ENCODE measurements at regions not wholly inside any gene's neighbourhood (a gene's known extent, or its start where the extent isn't known, plus 50 kb on each side); places are given as distances from the start of the nearest gene placed in this dataset.
"Not testable (repeated sequence)": the region's sequence is repeated elsewhere in the genome, so short reads cannot be mapped to it uniquely, and the experiment has no call there.

DNA sequence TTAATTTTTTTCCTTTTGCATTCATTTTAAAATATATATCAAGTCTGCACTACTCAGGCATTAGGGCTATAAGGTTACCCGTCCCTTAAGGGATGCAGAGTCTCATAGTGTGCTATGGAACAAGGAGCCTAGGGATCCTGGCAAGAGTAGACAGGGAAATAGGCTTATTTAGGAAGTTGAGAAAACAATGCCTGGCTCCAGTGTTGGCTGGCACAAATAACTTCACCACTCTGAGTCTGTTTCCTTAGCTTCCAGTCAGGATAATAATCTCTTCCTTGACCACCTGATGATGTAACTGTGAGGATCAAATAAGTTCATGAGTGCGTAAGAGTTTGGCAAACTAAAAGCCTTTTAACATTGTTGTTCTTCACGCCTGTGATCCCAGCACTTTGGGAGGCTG is 540.8 kb upstream of the IL12A start:
- no peak for DNase-seq (ENCODE audit: low read depth)

GRCh38 chr3:159448902-159449301 is 539.7 kb upstream of the IL12A start:
- DNase-seq (ENCODE audit: low read depth): no peak

- no peak for DNase-seq (ENCODE audit: low read depth)
Measured at GRCh38 chr3:159451067-159451466, 537.6 kb upstream of the IL12A start.

DNA sequence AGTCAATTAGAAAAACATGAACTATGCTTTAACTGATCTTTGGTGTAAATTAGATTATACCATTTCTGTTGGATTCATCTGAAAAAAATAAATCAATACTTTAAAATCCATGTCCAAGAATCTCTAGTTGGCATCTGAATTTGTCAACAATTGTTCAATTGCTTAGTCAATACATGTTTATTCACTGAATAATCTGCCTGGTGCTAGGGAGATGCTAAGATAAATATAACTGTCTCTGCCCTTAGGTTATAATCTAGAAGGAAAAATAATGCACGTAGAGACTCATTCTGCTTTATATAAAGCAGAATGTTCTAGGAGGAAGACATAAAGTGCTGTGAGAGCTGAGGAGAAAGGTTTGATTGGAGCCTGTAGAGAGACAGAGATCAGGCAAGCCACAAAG is 537.2 kb upstream of the IL12A start:
- DNase-seq (ENCODE audit: low read depth): no peak

- DNase-seq (ENCODE audit: low read depth): no peak
Measured at GRCh38 chr3:159453036-159453435, 535.6 kb upstream of the IL12A start.

DNA sequence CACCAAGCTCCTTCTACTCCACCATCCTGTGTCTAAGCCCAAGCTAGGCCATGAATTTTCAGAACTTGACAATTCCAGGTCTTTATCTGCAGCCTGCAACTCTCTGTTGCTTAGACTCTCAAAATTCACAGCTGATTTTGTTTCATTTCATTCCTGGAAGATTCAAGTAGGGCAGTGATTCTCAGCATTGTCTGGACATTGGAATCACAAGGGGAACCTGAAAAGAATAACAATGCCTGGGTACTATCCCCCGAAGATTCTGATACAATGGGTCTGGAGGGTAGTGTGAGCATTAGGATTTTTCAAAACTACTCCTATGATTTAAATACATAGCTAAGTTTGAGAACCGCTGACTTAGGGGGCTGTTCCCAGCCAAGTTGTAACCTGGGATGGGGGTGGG is 534.7 kb upstream of the IL12A start:
- no peak for DNase-seq (ENCODE audit: low read depth)

DNA sequence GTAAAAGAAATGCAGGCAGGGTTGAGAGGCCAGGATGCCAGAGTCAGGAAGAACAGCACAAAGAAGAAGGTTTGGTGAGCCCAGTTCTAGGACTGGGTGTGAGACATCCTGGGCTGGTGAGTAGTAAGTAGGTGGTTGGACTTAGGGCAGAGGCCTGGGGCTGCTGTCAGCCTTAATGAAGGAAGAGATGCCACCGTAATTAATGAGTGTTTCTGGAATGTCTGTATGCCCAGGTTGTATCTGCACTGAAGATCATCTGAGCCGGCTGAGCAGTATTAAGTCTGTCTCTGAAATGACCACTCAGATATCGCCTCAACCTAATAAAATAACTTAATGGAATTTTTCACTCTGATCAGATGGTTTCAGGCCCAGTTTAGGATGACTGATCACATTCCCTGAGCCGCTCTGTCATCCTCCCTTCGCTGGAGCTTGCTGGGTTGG is 532.9 kb upstream of the IL12A start:
- DNase-seq (ENCODE audit: low read depth): no peak

DNA sequence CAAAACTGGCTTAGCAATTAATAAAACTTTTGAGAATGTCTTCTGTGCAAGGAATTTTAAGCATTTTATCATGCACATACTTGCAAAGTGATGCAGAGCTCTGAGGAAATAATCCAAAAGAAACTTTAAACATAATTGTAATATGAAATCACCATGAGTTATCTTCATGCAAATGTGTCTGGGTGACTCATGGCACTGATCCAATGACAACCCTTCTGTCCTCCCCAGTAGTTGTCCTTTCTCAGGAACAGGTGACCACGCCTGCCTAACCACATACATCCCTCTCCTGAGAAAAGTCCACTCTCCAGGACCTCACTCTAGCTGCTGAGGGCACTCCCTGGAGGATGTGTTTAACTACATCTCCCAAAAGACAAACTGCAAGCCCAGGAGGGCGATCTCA is 530.6 kb upstream of the IL12A start:
- DNase-seq (ENCODE audit: low read depth): peak; percentile 98

GRCh38 chr3:159458982-159459381 is 529.7 kb upstream of the IL12A start:
- no peak for DNase-seq (ENCODE audit: low read depth)

DNA sequence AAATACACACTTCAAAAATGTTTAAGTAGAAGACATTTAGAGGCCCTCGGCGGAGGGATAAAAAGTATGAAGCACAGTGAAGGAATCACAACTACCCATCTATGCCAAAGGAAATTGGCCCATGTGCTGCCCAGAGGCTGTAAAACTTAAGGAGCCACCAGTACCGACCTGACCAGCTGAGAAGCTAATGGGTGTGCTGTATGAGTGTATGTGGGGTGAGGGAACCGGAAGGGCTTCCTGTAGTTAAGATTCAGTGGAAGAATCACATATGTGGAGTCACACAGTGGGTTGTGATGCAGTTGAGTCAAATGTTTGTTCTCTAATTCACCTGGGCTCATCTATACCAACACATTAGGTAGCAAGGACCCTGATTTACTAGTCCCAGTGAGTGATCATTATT is 516.0 kb upstream of the IL12A start:
- peak; percentile 66 for DNase-seq (ENCODE audit: low read depth)

DNA sequence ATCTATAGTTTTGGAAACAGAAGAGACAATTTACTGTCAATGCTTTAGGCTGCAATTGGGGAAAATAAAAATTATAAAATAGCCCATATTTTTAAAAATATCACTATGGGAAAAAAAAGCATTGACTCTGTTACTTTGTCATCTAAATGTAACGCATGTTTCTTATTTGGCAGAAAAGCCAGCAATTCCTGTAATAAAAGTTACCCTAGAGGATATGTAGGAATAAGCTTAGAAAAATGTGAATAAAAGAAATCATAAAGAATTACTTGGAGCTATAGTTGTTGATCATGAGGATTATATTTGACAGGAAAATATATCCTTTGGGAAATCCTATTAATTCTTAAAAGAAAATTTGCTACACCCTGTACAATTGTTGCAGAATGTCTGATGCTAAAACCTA is 515.4 kb upstream of the IL12A start:
- no peak for DNase-seq (ENCODE audit: low read depth)

DNA sequence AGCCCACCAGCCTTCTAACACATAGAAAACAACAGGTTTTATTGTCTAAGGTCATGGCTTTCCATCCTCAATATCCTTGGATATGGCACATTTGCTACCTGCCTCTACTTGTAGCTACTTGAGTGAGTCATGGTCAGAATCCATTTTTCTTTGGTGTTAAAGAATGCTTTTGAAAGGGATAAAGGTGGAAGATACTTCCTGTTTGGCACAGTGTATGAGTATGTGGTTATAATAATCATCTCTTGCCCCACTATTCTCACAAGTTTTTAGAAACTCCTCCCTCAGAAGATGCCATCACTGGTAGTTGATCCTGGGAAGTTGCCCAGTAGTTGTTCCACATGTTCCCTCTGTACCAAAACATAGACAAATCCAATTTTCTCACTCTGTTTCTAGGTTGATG is 508.6 kb upstream of the IL12A start:
- DNase-seq (ENCODE audit: low read depth): peak; percentile 71

DNA sequence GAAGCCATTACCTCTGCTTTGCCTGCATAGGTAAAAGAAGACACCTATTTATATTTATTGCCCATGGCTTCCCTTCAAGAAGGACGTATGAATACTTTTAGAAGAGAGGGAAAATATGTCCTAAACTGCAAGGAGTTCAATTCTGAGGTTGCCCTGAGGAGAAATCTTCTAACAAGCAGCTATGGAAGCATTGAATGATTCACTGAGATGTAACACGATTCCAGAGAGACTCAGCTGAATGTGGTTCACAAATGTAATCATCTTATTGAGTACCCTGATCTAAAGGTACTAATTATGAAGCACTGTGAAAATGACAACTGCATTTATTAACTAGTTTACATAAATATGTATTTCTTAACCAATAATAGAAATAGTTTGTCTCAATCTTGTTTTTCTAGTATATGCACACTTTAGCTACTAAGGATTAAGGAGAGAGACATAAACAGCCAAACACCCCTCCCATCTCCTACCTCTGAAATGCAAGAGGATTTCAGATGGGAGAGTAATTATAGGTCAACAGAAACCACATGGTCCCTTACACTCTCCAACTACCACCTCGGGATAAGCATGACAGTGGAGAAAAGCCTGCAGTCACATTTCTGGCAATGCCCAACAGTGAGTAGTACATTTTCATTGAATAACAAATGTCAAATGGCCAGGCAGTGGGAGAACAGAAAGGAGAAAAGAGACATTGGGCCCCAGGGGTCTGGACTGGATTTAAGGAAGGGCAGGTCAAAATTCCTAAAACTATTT is 506.2 kb upstream of the IL12A start:
- DNase-seq (ENCODE audit: low read depth): peak; percentile 18

DNA sequence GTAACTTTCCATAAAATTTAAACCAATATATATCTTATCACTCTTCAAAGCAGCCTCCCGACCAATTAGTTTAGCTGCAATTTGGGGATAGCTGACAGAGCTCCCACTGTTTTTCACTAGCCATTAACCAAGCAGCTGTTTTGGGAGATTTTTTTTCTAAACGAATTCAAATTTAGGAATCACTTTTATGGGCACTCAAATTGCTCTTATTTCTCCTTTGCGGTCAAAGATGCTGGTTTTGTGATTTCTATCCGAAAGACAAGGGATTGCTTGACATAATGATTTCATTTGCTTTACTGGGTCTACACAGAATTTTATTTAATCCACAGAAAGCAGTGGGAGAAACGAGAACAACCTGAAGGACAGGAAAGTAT is 505.7 kb upstream of the IL12A start:
- no peak for DNase-seq (ENCODE audit: low read depth)

DNA sequence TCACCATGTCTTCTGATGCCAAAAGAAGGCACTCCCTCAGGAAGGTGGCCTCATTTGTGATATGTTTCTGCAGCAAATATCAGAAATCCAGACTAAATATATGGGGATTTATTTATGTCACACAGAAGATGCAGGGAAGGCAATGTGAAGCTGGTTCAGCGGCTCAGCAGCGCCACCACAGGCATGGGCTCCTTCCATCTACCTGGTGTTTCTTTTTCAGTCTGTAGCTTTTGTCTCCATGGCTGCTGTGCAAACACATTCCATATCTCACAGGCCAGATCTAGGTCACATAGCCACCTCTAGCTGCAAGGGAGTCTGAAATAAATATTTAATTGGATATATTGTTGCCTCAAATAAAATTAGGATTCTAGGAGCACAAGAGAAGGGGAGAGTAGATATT is 502.1 kb upstream of the IL12A start:
- peak; percentile 68 for DNase-seq (ENCODE audit: low read depth)

GRCh38 chr3:159487304-159487703 is 501.3 kb upstream of the IL12A start:
- no peak for DNase-seq (ENCODE audit: low read depth)

- DNase-seq (ENCODE audit: low read depth): no peak
Measured at GRCh38 chr3:159488602-159489001, 500.0 kb upstream of the IL12A start.

DNA sequence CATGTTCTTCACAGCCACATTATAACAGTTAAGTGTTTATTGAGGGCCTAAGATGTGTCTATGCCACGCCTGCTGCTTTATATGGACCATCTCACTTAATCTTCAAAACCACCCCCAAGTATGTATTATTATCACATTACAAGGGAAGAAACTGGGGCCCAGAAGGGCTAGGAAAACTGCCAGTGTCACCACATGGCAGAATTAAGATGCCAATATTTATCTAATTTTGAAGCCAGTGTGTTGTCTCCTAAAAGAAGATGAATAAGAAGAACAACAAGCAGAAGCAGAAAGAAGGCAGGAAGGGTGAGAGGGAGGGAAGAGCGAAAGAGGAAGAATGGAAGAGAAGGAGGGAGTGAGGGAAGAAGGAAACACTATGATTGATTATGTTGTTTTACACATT is 491.3 kb upstream of the IL12A start:
- DNase-seq (ENCODE audit: low read depth): no peak

DNA sequence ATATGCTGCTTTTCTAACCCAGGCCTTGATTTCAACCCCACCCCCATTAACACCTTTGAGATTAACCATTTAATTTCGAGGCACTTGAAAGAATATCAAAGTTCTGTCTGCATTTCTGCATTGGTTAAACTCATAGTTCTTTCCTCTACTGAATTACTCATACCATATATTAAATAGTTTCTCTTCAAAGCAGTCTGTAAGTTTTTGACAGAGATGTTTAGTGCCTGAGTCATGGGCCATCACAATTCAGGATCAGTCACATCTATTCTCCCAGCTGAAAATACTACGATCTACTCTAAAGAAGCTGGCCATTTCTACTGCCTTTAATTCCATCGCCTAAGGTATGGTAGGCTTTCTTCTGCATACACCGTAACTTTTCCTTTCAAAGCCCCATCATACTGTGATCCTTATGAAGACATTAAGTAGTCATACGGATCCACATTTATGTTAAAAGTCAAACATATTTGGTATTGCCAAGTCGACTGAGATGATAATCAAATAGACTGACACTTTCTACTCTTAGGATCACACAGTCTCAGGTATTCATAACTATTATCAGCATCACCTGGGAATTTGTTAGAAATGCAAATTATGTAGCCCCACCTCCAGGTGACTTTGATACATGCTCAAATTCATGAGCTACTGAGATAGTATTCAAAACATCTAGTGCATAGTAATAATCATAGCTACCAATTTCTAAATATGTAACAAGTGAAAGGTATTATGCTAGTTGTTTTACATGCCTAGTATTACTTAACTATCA is 489.4 kb upstream of the IL12A start:
- peak; percentile 81 for DNase-seq (ENCODE audit: low read depth)

GRCh38 chr3:159501029-159501428 is 487.6 kb upstream of the IL12A start:
- DNase-seq (ENCODE audit: low read depth): no peak

DNA sequence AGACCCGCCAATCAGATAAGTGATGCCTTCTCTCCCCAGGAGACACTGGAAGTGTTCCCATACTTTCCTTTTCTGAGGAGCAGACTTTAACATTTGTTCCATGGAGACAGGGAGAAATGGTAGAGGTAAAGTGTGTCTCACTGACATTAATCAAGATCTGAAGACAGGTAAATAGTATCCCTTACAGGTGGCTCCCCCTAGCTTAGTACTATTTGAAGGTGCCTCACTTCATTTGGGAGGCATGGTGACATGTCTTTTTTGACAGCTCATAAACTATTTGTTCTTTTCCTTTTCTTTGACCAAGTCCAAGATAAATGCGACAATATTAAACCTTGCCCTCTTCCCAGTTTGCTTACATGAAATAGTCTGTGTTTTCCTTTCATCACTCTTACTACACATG is 485.6 kb upstream of the IL12A start:
- DNase-seq (ENCODE audit: low read depth): no peak

- not testable (repeated sequence) for DNase-seq (ENCODE audit: low read depth)
Measured at GRCh38 chr3:159510988-159511387, 477.6 kb upstream of the IL12A start.

- DNase-seq (ENCODE audit: low read depth): no peak
Measured at GRCh38 chr3:159513444-159513843, 475.2 kb upstream of the IL12A start.
